OCI-LY1 (cell line): ENCODE measurements at regions not wholly inside any gene's neighbourhood (a gene's known extent, or its start where the extent isn't known, plus 50 kb on each side); places are given as distances from the start of the nearest gene placed in this dataset.

ENCODE experiments used
- H2AFZ ChIP-seq: fragments of 200-600 bp; sonication (generic), shearing (Covaris generic); 2 replicates; pipeline ENCODE4 v1.6.0; 2014; ENCODE audit warnings: antibody characterized with exemption, mild to moderate bottlenecking, low read length
- H3F3A ChIP-seq: fragments of 200-600 bp; sonication (generic), shearing (Covaris generic); 2 replicates; pipeline ENCODE4 v1.6.0; 2014; ENCODE audit warnings: mild to moderate bottlenecking, antibody characterized with exemption, low read length, moderate library complexity; ENCODE audit not compliant: insufficient read depth
- H3K27ac ChIP-seq: fragments of 200-600 bp; sonication (generic); 2 replicates; pipeline ENCODE4 v1.5.1; 2014; ENCODE audit warnings: low read length, mixed run types, mild to moderate bottlenecking, low read depth; ENCODE audit not compliant: poor library complexity, severe bottlenecking
- H3K27me3 ChIP-seq: fragments of 200-600 bp; sonication (generic); 2 replicates; pipeline ENCODE4 v1.6.0; 2014; ENCODE audit warnings: antibody characterized with exemption, mild to moderate bottlenecking, low read length, moderate library complexity; ENCODE audit not compliant: insufficient read depth
- H3K36me3 ChIP-seq: fragments of 200-600 bp; sonication (generic); 2 replicates; pipeline ENCODE4 v1.6.1; 2014; ENCODE audit warnings: mild to moderate bottlenecking, antibody characterized with exemption, low read length, moderate library complexity, mixed read lengths; ENCODE audit not compliant: insufficient read depth
- H3K4me1 ChIP-seq: fragments of 200-600 bp; sonication (generic); 2 replicates; pipeline ENCODE4 v1.5.1; 2014; ENCODE audit warnings: mild to moderate bottlenecking, low read length, moderate library complexity; ENCODE audit not compliant: insufficient read depth, severe bottlenecking
- H3K4me2 ChIP-seq: fragments of 200-600 bp; sonication (generic), shearing (Covaris generic); 2 replicates; pipeline ENCODE4 v1.6.1; 2014; ENCODE audit warnings: low read length
- H3K4me3 ChIP-seq: fragments of 200-600 bp; sonication (generic); 2 replicates; pipeline ENCODE4 v1.5.1; 2014; ENCODE audit warnings: low read length, low read depth, mild to moderate bottlenecking, mixed read lengths; ENCODE audit not compliant: poor library complexity, severe bottlenecking
- H3K79me2 ChIP-seq: fragments of 200-600 bp; shearing (Covaris generic); 2 replicates; pipeline ENCODE4 v1.6.1; 2016; ENCODE audit warnings: mixed run types, low read length, mixed read lengths; ENCODE audit not compliant: insufficient read depth
- H3K9ac ChIP-seq: fragments of 200-600 bp; sonication (generic), shearing (Covaris generic); 2 replicates; pipeline ENCODE4 v1.6.1; 2014; ENCODE audit warnings: mild to moderate bottlenecking, low read length, mixed read lengths
- H3K9me2 ChIP-seq: fragments of 200-600 bp; sonication (generic), shearing (Covaris generic); 2 replicates; pipeline ENCODE4 v1.6.1; 2014; ENCODE audit warnings: low read depth, mild to moderate bottlenecking, low read length, mixed read lengths
- H3K9me3 ChIP-seq: fragments of 200-600 bp; shearing (Covaris generic); 2 replicates; pipeline ENCODE4 v1.6.1; 2014; ENCODE audit warnings: low read length, mixed read lengths
- H4K20me1 ChIP-seq: fragments of 200-600 bp; sonication (generic), shearing (Covaris generic); 2 replicates; pipeline ENCODE4 v1.6.0; 2016; ENCODE audit warnings: mild to moderate bottlenecking, low read length; ENCODE audit not compliant: insufficient read depth
- EZH2 ChIP-seq: fragments of 200-600 bp; sonication (generic), shearing (Covaris generic); IDR thresholded peaks from 2 replicates; pipeline ENCODE4 v1.8.0; 2017; ENCODE audit warnings: borderline replicate concordance, mixed run types, mild to moderate bottlenecking, antibody characterized with exemption, low read length, moderate library complexity, mixed read lengths
- TF ChIP-seq, protein P1 (sequence below): fragments of 200-600 bp; sonication (generic), shearing (Covaris generic); IDR thresholded peaks from 2 replicates; pipeline ENCODE4 v1.5.1; 2017; ENCODE audit warnings: mild to moderate bottlenecking, antibody characterized with exemption, low read length, moderate library complexity, mixed read lengths

DNA sequence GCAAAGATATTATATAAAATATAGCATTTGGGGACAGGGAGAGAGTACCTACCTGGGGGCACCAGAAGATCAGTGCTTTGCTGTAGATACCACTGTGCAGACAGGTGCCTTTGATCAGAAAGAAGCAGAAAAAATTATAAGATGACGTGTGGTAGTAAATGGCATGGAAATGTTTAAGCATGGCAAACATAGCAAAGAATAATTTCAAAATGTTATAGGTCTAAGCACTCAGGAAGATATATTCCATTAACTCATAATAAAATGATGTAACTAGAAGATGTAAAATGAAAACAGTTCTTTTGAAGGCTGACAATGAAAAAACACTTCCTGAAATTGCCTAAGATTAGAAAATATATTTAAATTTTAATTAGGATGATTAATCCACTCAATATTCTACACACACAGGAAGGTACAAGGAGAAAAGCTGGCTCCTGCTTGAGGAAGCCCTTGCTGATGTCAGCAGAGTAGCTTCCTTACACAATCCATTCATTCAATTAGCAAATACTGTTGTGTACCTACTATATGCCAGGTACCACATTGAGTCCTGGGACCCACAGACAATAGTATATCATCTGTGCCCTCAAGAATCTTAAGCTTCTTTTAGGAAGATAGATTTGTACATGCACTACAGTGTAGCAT, 290.2 kb upstream of the CNR1 start:
- Histone ChIP-seq H3K79me2 (no peaks in the 10 kb centered on the region), H3K9me3 (0 out of 2 replicates have a peak, but pooled peaks cover 2% of the 10 kb centered on the region), H3F3A (no peaks in the 10 kb centered on the region), H3K27me3 (no peaks in the 10 kb centered on the region), H3K4me1 (no peaks in the 10 kb centered on the region), H3K27ac (no peak overlapping the region), H3K4me2 (no peak overlapping the region), H3K36me3 (no peaks in the 10 kb centered on the region), H2AFZ (no peak overlapping the region), H3K9ac (no peak overlapping the region), H3K9me2 (no peaks in the 10 kb centered on the region; the same call in 1 of the 2 replicates), H4K20me1 (no peaks in the 10 kb centered on the region), H3K4me3 (no peak overlapping the region)
- TF ChIP-seq, protein P1, sequence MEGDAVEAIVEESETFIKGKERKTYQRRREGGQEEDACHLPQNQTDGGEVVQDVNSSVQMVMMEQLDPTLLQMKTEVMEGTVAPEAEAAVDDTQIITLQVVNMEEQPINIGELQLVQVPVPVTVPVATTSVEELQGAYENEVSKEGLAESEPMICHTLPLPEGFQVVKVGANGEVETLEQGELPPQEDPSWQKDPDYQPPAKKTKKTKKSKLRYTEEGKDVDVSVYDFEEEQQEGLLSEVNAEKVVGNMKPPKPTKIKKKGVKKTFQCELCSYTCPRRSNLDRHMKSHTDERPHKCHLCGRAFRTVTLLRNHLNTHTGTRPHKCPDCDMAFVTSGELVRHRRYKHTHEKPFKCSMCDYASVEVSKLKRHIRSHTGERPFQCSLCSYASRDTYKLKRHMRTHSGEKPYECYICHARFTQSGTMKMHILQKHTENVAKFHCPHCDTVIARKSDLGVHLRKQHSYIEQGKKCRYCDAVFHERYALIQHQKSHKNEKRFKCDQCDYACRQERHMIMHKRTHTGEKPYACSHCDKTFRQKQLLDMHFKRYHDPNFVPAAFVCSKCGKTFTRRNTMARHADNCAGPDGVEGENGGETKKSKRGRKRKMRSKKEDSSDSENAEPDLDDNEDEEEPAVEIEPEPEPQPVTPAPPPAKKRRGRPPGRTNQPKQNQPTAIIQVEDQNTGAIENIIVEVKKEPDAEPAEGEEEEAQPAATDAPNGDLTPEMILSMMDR = no peak
- no peak for TF ChIP-seq EZH2

DNA sequence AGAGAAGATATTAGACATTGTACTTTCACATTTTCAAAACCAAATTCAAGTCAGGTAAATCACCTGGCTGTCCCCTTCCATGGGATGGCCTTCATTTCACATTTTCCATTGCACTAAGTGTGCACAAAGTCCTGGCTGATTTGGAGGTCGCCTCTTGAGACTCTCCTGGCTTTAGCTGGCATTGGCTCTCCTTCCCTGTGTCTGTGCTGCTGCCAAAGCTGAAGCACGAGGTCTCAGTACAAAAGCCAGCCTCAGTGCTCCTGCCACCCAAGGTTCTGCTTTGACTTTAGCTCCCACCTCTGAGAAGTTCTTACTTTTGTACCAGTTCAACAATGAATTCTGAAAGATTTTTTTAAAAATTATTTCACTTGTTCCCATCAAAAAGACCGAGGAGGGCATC, 289.2 kb upstream of the CNR1 start:
- H3K4me1 ChIP-seq = no peaks in the 10 kb centered on the region
- no peaks in the 10 kb centered on the region for H3K27me3 ChIP-seq
- H3K27ac ChIP-seq = no peak overlapping the region
- H4K20me1 ChIP-seq = no peaks in the 10 kb centered on the region
- no peak overlapping the region for H2AFZ ChIP-seq
- H3K9me3 ChIP-seq = 0 out of 2 replicates have a peak, but pooled peaks cover 2% of the 10 kb centered on the region
- H3K79me2 ChIP-seq = no peaks in the 10 kb centered on the region
- H3K9ac ChIP-seq = no peak overlapping the region
- H3F3A ChIP-seq = no peaks in the 10 kb centered on the region
- no peaks in the 10 kb centered on the region; the same call in 1 of the 2 replicates for H3K9me2 ChIP-seq
- no peak overlapping the region for H3K4me3 ChIP-seq
- H3K36me3 ChIP-seq = no peaks in the 10 kb centered on the region
- no peak overlapping the region for H3K4me2 ChIP-seq
- TF ChIP-seq EZH2 = no peak
- TF ChIP-seq, protein P1 = no peak

DNA sequence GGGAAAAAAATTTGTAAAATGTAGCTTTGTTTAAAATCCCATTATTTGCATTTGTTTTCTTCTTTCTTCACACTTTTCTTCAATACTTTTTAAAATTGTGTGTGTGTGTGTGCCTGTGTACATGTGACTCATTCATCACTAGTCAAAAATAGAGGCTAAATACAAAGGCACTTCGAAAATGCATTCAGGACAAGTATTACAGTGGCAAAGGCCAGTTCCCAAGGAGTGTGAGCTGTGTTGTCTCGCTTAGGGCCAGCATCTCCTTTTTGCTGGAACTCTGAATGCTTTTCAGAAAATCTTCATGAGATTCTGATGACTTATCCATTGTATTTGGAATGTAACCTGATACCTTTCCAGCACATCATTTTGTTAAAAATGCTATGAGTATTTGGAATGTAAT, 288.5 kb upstream of the CNR1 start:
- H3K36me3 ChIP-seq = no peaks in the 10 kb centered on the region
- H3K9ac ChIP-seq = no peak overlapping the region
- H3K4me2 ChIP-seq = no peak overlapping the region
- no peaks in the 10 kb centered on the region; the same call in 1 of the 2 replicates for H3K9me2 ChIP-seq
- no peaks in the 10 kb centered on the region for H3F3A ChIP-seq
- H4K20me1 ChIP-seq = no peaks in the 10 kb centered on the region
- H3K27ac ChIP-seq = no peak overlapping the region
- H3K9me3 ChIP-seq = 0 out of 2 replicates have a peak, but pooled peaks cover 2% of the 10 kb centered on the region
- H3K4me3 ChIP-seq = no peak overlapping the region
- TF ChIP-seq, protein P1 = no peak
- no peak for TF ChIP-seq EZH2
- H3K27me3 ChIP-seq = no peaks in the 10 kb centered on the region
- no peaks in the 10 kb centered on the region for H3K4me1 ChIP-seq
- H3K79me2 ChIP-seq = no peaks in the 10 kb centered on the region
- H2AFZ ChIP-seq = no peak overlapping the region
